GM21786 (cell line): ENCODE measurements at regions not wholly inside any gene's neighbourhood (a gene's known extent, or its start where the extent isn't known, plus 50 kb on each side); places are given as distances from the start of the nearest gene placed in this dataset.

Experiments used
- ATAC-seq: cut with Tn5 transposase; IDR thresholded peaks from one replicate; pipeline ENCODE4 v1.9.1; 2021; ENCODE audit not compliant: unreplicated experiment

- no peak for ATAC-seq
Measured at GRCh38 chr18:2089396-2089795, 481.9 kb downstream of the METTL4 start.

- ATAC-seq = no peak
Measured at GRCh38 chr18:2091937-2092336, 479.4 kb downstream of the METTL4 start.

GRCh38 chr18:2096551-2096950, 474.8 kb downstream of the METTL4 start:
- no peak for ATAC-seq

GRCh38 chr18:2100694-2101213, 470.6 kb downstream of the METTL4 start:
- no peak for ATAC-seq

GRCh38 chr18:2102022-2102421, 469.3 kb downstream of the METTL4 start:
- peak; percentile 66 for ATAC-seq

- no peak for ATAC-seq
Measured at GRCh38 chr18:2103299-2103698, 468.0 kb downstream of the METTL4 start.

- peak; percentile 83 for ATAC-seq
Measured at GRCh38 chr18:2104620-2105462, 466.5 kb downstream of the METTL4 start.

- ATAC-seq = no peak
Measured at GRCh38 chr18:2108591-2108990, 462.7 kb downstream of the METTL4 start.

GRCh38 chr18:2111456-2111855, 459.8 kb downstream of the METTL4 start:
- no peak for ATAC-seq

- ATAC-seq = no peak
Measured at GRCh38 chr18:2112435-2113045, 458.8 kb downstream of the METTL4 start.

GRCh38 chr18:2114289-2114688, 457.0 kb downstream of the METTL4 start:
- ATAC-seq = no peak

GRCh38 chr18:2114765-2115164, 456.5 kb downstream of the METTL4 start:
- ATAC-seq = no peak

GRCh38 chr18:2121224-2121623, 450.1 kb downstream of the METTL4 start:
- ATAC-seq = no peak

GRCh38 chr18:2123077-2123476, 448.2 kb downstream of the METTL4 start:
- ATAC-seq = no peak

- ATAC-seq = no peak
Measured at GRCh38 chr18:2134364-2134763, 436.9 kb downstream of the METTL4 start.

GRCh38 chr18:2135309-2135708, 436.0 kb downstream of the METTL4 start:
- ATAC-seq = no peak

- no peak for ATAC-seq
Measured at GRCh38 chr18:2138552-2138951, 432.8 kb downstream of the METTL4 start.

- no peak for ATAC-seq
Measured at GRCh38 chr18:2139691-2140090, 431.6 kb downstream of the METTL4 start.

- ATAC-seq = no peak
Measured at GRCh38 chr18:2143636-2144035, 427.7 kb downstream of the METTL4 start.

- no peak for ATAC-seq
Measured at GRCh38 chr18:2144811-2145210, 426.5 kb downstream of the METTL4 start.

GRCh38 chr18:2146092-2146491, 425.2 kb downstream of the METTL4 start:
- ATAC-seq = no peak

GRCh38 chr18:2146754-2147153, 424.6 kb downstream of the METTL4 start:
- no peak for ATAC-seq
